Spleen (tissue), 7 donors: ENCODE measurements at regions not wholly inside any gene's neighbourhood (a gene's known extent, or its start where the extent isn't known, plus 50 kb on each side); places are given as distances from the start of the nearest gene placed in this dataset.

Experiments
- POLR2AphosphoS5 ChIP-seq, 3 donors: sonication (generic); formaldehyde crosslinking; IDR thresholded peaks; one replicate each; pipeline ENCODE4 v1.5.1; 2017; ENCODE audit warnings: antibody characterized with exemption in 3 of 3
- TF ChIP-seq, protein P1 (sequence below), 11 experiments: fragments of 200-600 bp in 7 of 11; fragments of 450-650 bp in 4 of 11; sonication (generic) in 4 of 11; IDR thresholded peaks in 8 of 11; conservative IDR thresholded peaks in 3 of 11; 1 replicate in 7 of 11; 2 replicates in 4 of 11; pipeline versions ENCODE4 v1.4.0 to v1.8.0; 2016 to 2021; ENCODE audit warnings: antibody characterized with exemption in 11 of 11, inconsistent platforms in 4 of 11, mild to moderate bottlenecking in 1 of 11
- donor health status: DM: no; HTN: no; CAD: no; lungs with moderate emphysema.
- donor health status: DM: no; HTN: no; CAD: no.
- donor health status: DM: no; HTN: no; CAD: no.

DNA sequence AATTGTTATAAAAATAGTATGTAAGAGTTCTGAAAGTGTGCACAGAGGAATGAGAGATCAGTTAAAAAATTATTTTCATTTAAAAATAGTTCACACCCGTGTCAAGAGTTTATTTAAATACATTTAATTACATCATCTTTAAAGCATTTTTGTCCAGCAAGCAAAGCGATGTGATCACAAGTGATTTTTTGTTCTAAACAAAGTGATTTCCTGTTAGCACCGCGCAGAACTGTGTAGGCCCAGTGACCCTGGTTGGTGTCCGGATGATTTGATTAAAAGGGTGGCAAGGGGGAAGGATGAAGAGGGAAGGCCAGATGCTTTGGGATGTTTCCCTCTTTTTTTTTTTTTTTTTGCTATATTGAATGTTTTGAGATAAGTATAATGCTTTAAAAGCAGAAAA is 227.8 kb upstream of the PITRM1 start:
- TF ChIP-seq POLR2AphosphoS5 (IDR thresholded peaks at IDR 0.05): peak in 1 of 3 donors; percentile 41
- TF ChIP-seq, protein P1, sequence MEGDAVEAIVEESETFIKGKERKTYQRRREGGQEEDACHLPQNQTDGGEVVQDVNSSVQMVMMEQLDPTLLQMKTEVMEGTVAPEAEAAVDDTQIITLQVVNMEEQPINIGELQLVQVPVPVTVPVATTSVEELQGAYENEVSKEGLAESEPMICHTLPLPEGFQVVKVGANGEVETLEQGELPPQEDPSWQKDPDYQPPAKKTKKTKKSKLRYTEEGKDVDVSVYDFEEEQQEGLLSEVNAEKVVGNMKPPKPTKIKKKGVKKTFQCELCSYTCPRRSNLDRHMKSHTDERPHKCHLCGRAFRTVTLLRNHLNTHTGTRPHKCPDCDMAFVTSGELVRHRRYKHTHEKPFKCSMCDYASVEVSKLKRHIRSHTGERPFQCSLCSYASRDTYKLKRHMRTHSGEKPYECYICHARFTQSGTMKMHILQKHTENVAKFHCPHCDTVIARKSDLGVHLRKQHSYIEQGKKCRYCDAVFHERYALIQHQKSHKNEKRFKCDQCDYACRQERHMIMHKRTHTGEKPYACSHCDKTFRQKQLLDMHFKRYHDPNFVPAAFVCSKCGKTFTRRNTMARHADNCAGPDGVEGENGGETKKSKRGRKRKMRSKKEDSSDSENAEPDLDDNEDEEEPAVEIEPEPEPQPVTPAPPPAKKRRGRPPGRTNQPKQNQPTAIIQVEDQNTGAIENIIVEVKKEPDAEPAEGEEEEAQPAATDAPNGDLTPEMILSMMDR (IDR thresholded peaks at IDR 0.05 in 8 of 11, conservative IDR thresholded peaks at IDR 0.05 in 3 of 11): no peak
